Fibroblast of skin of right quadriceps (primary cell): ENCODE measurements at regions not wholly inside any gene's neighbourhood (a gene's known extent, or its start where the extent isn't known, plus 50 kb on each side); places are given as distances from the start of the nearest gene placed in this dataset.
"Not testable (repeated sequence)": the region's sequence is repeated elsewhere in the genome, so short reads cannot be mapped to it uniquely, and the experiment has no call there.

Experiments
- DNase-seq: peaks from one replicate; pipeline ENCODE4 v3.0.0-alpha.2; 2013

DNA sequence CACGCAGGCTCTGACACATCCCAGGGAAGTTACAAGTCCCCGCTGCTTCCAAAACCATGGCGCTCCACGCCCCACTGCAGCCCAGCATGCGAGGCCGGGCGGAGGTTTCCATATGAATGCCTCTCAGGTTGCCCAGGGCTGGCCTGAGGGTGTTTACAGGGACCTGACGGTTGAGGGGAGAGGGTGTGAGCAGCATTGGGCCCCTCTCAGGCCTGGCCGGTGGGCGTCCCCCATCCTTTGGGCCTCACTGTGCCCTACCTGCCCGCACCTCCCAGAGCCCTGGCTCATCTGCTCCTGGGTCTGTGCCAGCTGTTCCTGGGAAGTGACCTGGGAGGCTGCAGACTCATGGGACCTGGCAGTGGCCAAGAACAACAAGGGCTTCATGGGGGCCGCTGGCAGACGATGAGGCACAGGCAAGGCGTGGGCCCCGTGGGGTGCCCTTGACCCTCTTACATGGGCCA lies 173.5 kb downstream of the C16orf95 start:
- no peak for DNase-seq

DNA sequence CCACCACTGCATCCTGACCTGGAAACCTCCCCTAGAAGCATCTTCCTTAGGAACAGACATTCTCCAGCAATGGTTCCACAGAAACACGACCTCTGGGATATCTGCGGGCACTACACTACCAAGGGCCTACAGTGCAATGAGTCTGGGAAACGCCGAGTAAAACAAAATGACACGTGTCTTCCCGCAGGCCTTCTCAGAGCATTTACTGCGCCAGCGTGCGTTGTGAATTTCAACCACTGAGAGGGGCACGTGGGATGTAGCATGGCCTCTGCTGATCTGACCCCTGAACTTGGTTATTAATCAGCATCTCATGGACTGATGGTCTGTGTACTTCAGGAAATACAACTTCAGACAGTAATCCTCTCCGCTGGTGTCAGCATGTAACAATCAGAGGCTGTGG lies 173.0 kb downstream of the C16orf95 start:
- no peak for DNase-seq

- DNase-seq: peak; percentile 57
These were observed 171.7 kb downstream of the C16orf95 start for GRCh38 chr16:87145181-87146176.

DNA sequence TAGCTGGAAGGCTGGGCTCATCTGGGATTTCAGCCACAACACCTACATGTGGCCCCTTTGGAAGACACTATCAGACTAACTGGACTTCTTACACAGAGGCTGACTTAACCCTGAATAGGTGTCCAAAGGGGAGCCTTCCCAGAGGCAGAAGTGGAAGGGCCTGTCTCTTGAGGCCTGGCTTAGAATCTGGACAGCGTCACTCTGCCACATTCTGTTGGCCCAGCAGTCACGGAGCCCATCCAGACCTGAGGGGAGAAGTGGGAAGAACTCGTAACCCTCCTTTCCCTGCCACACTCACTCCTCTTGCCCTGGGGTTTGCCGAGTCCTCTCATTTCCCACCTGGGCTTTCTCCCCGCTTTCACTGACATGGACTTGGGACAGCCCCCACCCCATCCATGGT lies 170.5 kb downstream of the C16orf95 start:
- DNase-seq: no peak

- peak; percentile 31 for DNase-seq
These were observed 168.1 kb downstream of the C16orf95 start for GRCh38 chr16:87149051-87149450.

DNA sequence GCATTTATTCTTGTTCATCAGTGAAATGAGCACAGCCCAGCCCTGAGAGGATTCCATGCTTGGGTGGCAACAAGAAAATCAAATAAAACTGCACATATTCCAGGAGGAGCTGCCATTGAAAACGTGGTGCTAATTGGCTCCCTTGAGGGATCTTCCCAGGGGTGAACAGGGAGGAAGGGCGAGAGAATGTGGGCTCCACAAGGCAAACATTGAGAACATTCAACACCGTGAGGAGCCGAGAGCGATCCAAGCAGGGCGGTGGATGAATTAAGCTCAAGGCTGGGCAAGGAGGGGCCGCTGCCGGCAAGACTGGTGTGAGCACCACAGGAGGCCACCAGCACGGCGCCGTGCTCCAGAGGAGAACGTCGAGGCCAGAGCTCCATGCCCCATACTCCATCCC lies 166.9 kb downstream of the C16orf95 start:
- DNase-seq: no peak

GRCh38 chr16:87150681-87151280 lies 166.4 kb downstream of the C16orf95 start:
- peak; percentile 7 for DNase-seq

DNA sequence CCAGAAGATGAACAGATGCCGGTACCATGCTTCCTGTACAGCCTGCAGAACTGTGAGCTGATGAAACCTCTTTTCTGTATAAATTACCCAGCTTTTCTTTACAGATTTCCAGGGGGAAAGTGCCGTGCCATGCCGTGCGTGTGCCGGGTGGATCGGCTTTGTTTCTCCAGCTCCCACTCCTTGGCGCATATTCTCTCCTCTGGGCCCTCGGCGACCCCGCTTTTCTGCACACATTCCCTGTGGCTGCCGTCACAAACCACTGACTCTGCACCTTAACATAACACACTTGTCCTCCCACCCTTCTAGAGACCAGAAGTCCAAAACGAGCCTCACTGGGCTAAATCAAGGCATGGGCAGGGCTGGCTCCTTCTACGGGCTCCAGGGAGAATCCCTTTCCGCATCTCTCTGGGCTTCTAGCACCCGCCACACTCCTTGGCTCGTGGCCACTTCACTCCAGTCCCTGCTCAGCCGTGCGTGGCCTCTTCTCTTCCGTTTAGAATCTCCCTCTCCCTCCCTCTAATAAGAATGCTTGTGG lies 164.9 kb downstream of the C16orf95 start:
- no peak for DNase-seq

DNA sequence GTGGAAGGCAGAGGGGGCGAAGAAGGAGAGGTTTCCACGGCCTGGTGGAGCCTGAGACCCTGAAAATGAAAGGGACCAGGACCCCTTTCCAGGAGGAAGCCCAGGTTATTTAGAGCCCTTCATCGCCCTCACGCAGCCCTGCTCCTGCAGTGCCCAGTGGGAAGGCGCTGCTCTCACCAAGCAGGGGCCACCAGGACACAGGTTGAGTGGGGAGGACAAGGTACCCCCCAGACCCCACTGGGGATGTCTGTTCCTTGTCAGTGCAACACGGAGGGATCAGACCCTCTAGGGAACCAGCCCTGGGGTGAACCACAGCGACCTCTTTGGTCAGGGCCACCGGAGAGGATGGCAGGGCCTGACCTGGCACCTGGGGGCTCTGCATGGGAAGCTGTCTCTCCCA lies 163.9 kb downstream of the C16orf95 start:
- no peak for DNase-seq

GRCh38 chr16:87155315-87155714 lies 161.9 kb downstream of the C16orf95 start:
- DNase-seq: not testable (repeated sequence)

DNA sequence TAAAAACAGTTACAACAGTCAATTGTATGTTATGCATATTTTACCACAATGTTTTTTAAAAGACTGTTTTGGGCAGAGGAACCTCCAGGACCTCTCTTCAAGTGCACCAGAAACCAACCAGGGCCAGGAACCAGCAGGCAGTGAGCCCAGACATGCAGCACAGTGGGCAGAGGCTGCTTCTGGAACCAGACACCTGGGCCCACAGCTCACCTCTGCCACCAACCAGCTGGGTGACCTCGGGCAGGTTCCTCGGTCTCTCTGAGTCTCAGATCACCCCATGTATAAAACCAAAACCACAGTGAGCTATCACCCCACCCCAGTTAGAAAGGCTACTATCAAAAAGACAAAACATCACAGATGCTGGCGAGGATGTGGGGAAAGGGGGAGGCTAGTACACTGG lies 161.0 kb downstream of the C16orf95 start:
- no peak for DNase-seq

DNA sequence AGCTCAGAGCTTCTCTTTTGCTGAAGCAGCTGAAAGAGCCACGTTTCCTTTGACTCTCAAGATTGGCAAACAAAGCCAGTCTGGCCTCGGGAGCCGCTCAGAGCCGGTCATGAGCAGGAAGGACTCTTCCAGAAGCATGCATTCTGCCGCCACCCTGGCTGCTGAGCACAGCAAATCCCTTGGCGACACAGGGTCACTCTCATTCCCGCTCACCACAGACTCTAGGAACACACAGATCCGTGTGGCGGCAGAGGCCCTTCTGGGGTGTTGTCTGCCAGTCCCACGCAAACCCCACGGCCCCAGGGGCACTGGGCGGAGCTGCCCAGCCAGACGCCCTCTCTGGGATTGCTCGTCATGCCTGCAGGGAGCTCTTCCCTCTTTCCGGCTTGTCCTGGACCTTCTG lies 157.0 kb downstream of the C16orf95 start:
- DNase-seq: no peak

GRCh38 chr16:87160701-87161337 lies 156.4 kb downstream of the C16orf95 start:
- no peak for DNase-seq

GRCh38 chr16:87161410-87161809 lies 155.8 kb downstream of the C16orf95 start:
- DNase-seq: not testable (repeated sequence)

GRCh38 chr16:87161822-87162676 lies 155.1 kb downstream of the C16orf95 start:
- no peak for DNase-seq

DNA sequence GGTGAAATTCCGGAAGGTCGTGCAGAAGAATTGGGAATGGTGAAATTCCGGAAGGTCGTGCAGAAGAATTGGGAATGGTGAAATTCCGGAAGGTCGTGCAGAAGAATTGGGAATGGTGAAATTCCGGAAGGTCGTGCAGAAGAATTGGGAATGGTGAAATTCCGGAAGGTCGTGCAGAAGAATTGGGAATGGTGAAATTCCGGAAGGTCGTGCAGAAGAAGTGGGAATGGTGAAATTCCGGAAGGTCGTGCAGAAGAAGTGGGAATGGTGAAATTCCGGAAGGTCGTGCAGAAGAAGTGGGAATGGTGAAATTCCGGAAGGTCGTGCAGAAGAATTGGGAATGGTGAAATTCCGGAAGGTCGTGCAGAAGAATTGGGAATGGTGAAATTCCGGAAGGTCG lies 154.4 kb downstream of the C16orf95 start:
- DNase-seq: not testable (repeated sequence)

DNA sequence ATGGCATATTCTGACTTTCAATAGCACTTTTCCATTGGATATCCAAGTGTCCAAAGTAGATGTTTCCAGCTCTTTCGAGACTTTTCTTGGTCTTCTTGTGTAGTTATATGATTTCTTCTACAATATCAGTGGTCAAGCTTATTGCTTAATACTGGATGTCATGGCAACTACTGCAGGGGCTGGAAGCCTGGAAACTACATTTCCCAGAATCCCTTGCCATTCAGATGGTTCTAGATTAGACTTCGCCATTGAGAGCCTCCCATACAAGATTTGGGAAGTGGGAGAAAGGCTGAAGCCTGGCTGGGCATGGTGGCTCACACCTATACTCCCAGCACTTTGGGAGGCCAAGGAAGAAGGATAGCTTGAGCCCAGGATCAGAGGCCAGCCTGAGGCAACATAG lies 153.6 kb downstream of the C16orf95 start:
- DNase-seq: no peak

DNA sequence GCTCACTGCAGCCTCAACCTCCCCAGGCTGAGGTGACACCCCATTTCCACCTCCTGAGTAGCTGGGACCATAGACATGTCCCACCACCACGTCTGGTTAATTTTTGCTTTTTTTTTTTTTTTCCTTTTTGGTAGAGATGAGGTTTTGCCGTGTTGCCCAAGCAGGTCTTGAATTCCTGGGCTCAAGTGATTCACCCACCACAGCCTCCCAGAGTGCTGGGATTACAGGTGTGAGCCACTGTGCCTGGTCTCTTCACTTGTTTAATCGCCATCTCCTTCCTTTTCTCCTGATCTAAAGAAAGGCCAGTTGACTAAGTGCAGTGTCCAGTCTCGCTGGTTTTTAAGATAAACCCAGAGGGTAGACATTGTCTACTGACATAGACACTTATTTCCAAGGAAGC lies 152.0 kb downstream of the C16orf95 start:
- no peak for DNase-seq

DNA sequence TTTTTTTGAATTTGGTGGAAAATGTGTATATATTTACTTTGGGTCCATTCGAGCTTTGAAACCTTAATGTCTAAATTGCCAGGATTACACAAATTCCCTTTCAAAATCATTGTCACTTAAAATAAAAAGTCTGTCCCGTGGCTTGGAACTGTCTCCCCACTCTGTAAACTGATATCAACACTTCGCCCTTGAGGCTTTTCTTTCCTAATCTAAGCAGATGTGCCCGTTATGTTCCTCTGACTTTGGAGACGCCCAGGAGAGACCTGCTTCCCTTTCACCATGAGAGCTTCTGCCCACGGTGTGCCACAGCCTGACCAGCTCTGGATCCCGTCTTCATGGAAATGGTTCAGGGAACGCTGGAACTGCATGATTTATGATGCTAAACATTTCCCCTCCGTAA lies 151.3 kb downstream of the C16orf95 start:
- DNase-seq: no peak

DNA sequence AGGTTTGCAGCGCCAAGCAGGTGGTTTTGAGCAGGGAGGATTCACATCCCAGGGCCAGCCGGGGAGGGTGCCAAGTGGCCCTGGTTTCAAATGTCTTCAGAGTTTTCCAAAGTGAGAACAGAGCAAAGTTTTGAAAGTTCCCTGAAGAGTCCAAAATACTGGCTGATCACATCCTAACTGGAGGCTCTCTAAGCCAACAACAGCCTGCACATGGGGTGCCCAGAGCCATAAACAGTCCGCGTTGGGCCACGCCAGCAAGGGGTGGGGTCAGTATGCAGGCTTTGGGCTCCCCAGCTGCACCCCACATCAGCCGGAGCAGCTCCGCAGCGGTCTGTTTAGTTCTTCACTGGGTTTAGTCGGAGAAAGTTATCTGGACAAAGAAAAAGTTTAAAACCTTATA lies 150.9 kb downstream of the C16orf95 start:
- no peak for DNase-seq

DNA sequence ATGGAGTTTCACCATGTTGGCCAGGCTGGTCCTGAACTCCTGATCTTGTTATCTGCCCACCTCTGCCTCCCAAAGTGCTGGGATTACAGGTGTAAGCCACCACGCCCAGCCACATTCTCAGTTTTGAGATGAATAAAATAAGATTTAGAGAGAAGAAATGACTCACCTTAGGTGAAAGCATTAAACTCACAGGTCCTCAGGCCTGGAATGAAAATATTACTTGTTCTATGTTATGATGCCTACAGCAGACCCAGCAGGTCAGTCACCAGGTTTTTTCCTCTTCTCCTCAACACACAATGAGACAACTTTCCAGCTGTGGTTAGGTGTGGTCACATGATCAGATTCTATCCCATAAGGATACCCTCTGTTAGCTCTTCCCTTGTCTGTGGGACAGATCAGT lies 150.3 kb downstream of the C16orf95 start:
- no peak for DNase-seq

DNA sequence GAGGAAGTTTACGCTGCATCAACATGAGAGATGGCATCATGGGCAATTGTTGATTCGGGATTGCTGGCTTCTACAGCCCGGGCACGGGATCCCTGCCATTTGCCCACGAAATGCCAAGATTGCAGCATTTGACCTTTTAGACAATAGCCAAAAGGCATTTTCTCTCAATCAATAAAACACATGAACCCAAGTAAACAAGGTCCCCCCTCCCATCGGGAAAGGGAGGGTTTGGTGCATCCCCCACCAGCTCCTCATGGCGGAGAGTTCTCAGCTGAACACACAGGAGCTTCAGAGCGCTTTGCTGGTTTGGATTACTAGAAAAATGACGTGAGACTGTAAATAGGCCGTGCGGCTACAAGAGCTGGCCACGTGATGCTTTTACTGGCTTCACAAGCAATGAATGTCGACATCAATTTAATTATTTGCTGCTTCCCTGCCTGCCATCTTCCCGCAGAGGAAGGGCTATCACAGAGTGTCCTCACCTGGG lies 147.6 kb downstream of the C16orf95 start:
- DNase-seq: no peak
